GM23248 (cell line): ENCODE measurements at regions not wholly inside any gene's neighbourhood (a gene's known extent, or its start where the extent isn't known, plus 50 kb on each side); places are given as distances from the start of the nearest gene placed in this dataset.

ENCODE experiments used
- DNase-seq: peaks from one replicate; pipeline ENCODE4 v3.0.0-alpha.2; 2015
- H2AFZ ChIP-seq: fragments of 200-600 bp; sonication (generic); 2 replicates; pipeline ENCODE4 v1.6.1; 2016; ENCODE audit warnings: antibody characterized with exemption
- H3F3A ChIP-seq: fragments of 200-600 bp; sonication (generic); 2 replicates; pipeline ENCODE4 v1.6.1; 2016; ENCODE audit warnings: mild to moderate bottlenecking, antibody characterized with exemption, mixed run types; ENCODE audit not compliant: insufficient read depth
- H3K27ac ChIP-seq: fragments of 200-600 bp; sonication (generic); 2 replicates; pipeline ENCODE4 v1.5.1; 2016; ENCODE audit warnings: mild to moderate bottlenecking
- H3K27me3 ChIP-seq: fragments of 200-600 bp; sonication (generic); replicated peaks from 2 replicates; pipeline ENCODE4 v1.6.1; 2016; ENCODE audit warnings: mild to moderate bottlenecking; ENCODE audit not compliant: insufficient read depth
- H3K36me3 ChIP-seq: fragments of 200-600 bp; sonication (generic); 2 replicates; pipeline ENCODE4 v1.6.1; 2016; ENCODE audit warnings: low read depth, mild to moderate bottlenecking
- H3K4me1 ChIP-seq: fragments of 200-600 bp; sonication (generic); 2 replicates; pipeline ENCODE4 v1.6.1; 2016; ENCODE audit warnings: mild to moderate bottlenecking; ENCODE audit not compliant: insufficient read depth
- H3K4me2 ChIP-seq: fragments of 200-600 bp; sonication (generic); one replicate; pipeline ENCODE4 v1.6.1; 2016; ENCODE audit warnings: mild to moderate bottlenecking; ENCODE audit not compliant: unreplicated experiment
- H3K4me3 ChIP-seq: fragments of 200-600 bp; sonication (generic); 2 replicates; pipeline ENCODE4 v1.5.1; 2016; ENCODE audit warnings: mild to moderate bottlenecking
- H3K79me2 ChIP-seq: fragments of 200-600 bp; sonication (generic); 2 replicates; pipeline ENCODE4 v1.6.1; 2016; ENCODE audit warnings: mild to moderate bottlenecking; ENCODE audit not compliant: insufficient read depth
- H3K9ac ChIP-seq: fragments of 200-600 bp; sonication (generic); 2 replicates; pipeline ENCODE4 v1.6.1; 2016; ENCODE audit warnings: mild to moderate bottlenecking
- H3K9me2 ChIP-seq: fragments of 200-600 bp; sonication (generic); 2 replicates; pipeline ENCODE4 v1.6.1; 2016; ENCODE audit warnings: mixed run types, mild to moderate bottlenecking, moderate library complexity; ENCODE audit not compliant: insufficient read depth
- H3K9me3 ChIP-seq: fragments of 200-600 bp; sonication (generic); one replicate; pipeline ENCODE4 v1.6.1; 2017; ENCODE audit warnings: low read depth
- H4K20me1 ChIP-seq: fragments of 200-600 bp; sonication (generic); 2 replicates; pipeline ENCODE4 v1.6.0; 2016; ENCODE audit not compliant: insufficient read depth
- EZH2 ChIP-seq: fragments of 200-600 bp; sonication (generic); IDR thresholded peaks from 2 replicates; pipeline ENCODE4 v1.6.1; 2018; ENCODE audit warnings: antibody characterized with exemption, mild to moderate bottlenecking; ENCODE audit not compliant: insufficient read depth, poor library complexity, severe bottlenecking
- EZH2phosphoT487 ChIP-seq: fragments of 200-600 bp; sonication (generic); IDR thresholded peaks from 2 replicates; pipeline ENCODE4 v1.6.1; 2018; ENCODE audit warnings: antibody characterized with exemption, moderate library complexity, mild to moderate bottlenecking, low read depth; ENCODE audit not compliant: insufficient read depth
- WGBS, 2 experiments: methylation state at CpG; one replicate each; pipeline ENCODE4 v1.1.6; 2015 to 2017; ENCODE audit warnings: low lambda C conversion rate in 2 of 2, low coverage in 1 of 2; ENCODE audit errors: missing lambda C conversion rate in 2 of 2; 5-methylcytosine and 5-hydroxymethylcytosine counted together
- in situ Hi-C: fragments of 300-500 bp; cut with MboI; formaldehyde crosslinking; loops from 2 replicates; pipeline ENCODE4 v1.15.0; 2020

DNA sequence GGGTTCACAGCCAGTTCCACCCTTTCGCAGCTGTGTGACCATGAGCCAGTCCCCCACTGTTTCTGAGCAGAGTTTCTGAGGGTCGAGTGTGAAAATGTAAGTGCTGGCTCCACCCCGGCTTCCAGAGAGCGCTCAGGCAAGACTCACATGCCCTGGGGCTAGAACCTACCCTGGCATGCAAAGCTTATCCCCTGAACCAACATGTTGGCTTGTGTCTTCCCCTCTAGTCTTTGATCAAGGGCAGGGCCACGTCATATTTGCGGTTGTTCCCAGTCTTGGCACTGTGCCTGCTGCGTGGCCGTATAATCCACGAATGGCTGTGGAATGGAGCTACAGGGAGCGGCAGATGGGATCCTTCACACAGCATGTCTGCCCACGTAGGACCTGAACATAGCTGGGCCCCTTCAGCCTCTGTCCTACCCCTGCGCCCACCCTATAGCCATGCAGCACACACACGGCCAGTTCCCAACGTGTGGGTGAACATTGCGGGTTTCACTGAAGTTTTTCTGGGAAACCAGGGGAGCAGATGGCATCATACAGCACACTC, 84.8 kb downstream of the MRM1 start:
- H3K79me2 ChIP-seq, result no peaks in the 10 kb centered on the region
- no peaks in the 10 kb centered on the region for H3K27me3 ChIP-seq
- H3K36me3 ChIP-seq, result no peaks in the 10 kb centered on the region
- H3K9ac ChIP-seq, result no peak overlapping the region
- no peaks in the 10 kb centered on the region for H3K9me3 ChIP-seq
- 53 to 56% methylated on average over 15 of the region's 15 CpGs for WGBS, 2 experiments
- no peak overlapping the region for H3K4me2 ChIP-seq
- H3K4me3 ChIP-seq, result no peak overlapping the region
- TF ChIP-seq EZH2, result no peak
- TF ChIP-seq EZH2phosphoT487, result no peak
- in situ Hi-C loops, result no loop called here
- no peak overlapping the region for H3K27ac ChIP-seq
- H2AFZ ChIP-seq, result no peak overlapping the region
- no peaks in the 10 kb centered on the region for H4K20me1 ChIP-seq
- H3K4me1 ChIP-seq, result no peaks in the 10 kb centered on the region
- no peaks in the 10 kb centered on the region for H3K9me2 ChIP-seq
- DNase-seq, result no peak
- H3F3A ChIP-seq, result no peaks in the 10 kb centered on the region

- no peaks in the 10 kb centered on the region for H3K36me3 ChIP-seq
- no peak overlapping the region for H3K4me3 ChIP-seq
- no peak overlapping the region for H3K27ac ChIP-seq
- 27% methylated on average over 5 of the region's 5 CpGs for WGBS, 2 experiments
- no peak overlapping the region for H2AFZ ChIP-seq
- H4K20me1 ChIP-seq, result no peaks in the 10 kb centered on the region
- no peaks in the 10 kb centered on the region; the same call in 1 of the 2 replicates for H3K27me3 ChIP-seq
- no peaks in the 10 kb centered on the region for H3K4me1 ChIP-seq
- no peaks in the 10 kb centered on the region for H3K9me2 ChIP-seq
- in situ Hi-C loops, result no loop called here
- H3K9ac ChIP-seq, result no peak overlapping the region
- H3K79me2 ChIP-seq, result no peaks in the 10 kb centered on the region
- no peaks in the 10 kb centered on the region for H3K9me3 ChIP-seq
- no peak overlapping the region for H3K4me2 ChIP-seq
- no peaks in the 10 kb centered on the region for H3F3A ChIP-seq
- DNase-seq, result no peak
- no peak for TF ChIP-seq EZH2phosphoT487
- no peak for TF ChIP-seq EZH2
Observed at GRCh38 chr17:36687736-36688135, 86.4 kb downstream of the MRM1 start.

GRCh38 chr17:36689089-36689667, 87.8 kb downstream of the MRM1 start:
- Histone ChIP-seq H3K27me3 (no peaks in the 10 kb centered on the region; the same call in 1 of the 2 replicates), H4K20me1 (no peaks in the 10 kb centered on the region), H3K9ac (no peak overlapping the region), H3K27ac (no peak overlapping the region), H3K4me2 (no peak overlapping the region), H3K9me2 (no peaks in the 10 kb centered on the region), H3F3A (no peaks in the 10 kb centered on the region), H2AFZ (no peak overlapping the region), H3K4me3 (no peak overlapping the region), H3K9me3 (no peaks in the 10 kb centered on the region), H3K4me1 (no peaks in the 10 kb centered on the region), H3K36me3 (no peaks in the 10 kb centered on the region), H3K79me2 (no peaks in the 10 kb centered on the region)
- in situ Hi-C loops, result no loop called here
- 66 to 72% methylated on average over 15 of the region's 15 CpGs for WGBS, 2 experiments
- no peak for TF ChIP-seq EZH2
- TF ChIP-seq EZH2phosphoT487, result no peak
- DNase-seq, result no peak

DNA sequence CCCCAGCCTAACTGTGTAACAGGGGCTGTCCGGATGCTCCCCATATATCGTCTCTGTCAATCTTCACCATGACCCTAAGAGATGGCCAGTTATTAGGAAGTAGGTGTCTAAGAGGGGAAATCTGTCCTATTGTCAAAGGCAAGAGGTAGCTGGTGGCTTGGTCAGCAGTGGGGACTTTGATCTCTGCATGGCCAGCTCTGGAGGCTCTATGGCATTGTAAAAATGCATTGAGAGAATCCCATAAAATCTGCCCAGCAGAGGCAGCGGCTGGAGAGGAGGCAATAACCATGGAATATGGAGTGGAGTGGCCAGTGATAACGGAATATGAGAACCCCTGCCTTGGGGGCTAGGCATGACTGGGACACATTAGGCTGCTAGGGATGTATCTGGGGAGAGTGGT, 88.8 kb downstream of the MRM1 start:
- no peak overlapping the region for H3K4me3 ChIP-seq
- no peak overlapping the region for H3K9ac ChIP-seq
- H3K4me1 ChIP-seq, result no peaks in the 10 kb centered on the region
- H2AFZ ChIP-seq, result no peak overlapping the region
- H3K36me3 ChIP-seq, result no peaks in the 10 kb centered on the region
- no peaks in the 10 kb centered on the region for H3F3A ChIP-seq
- H3K4me2 ChIP-seq, result no peak overlapping the region
- H3K79me2 ChIP-seq, result no peaks in the 10 kb centered on the region
- H3K9me2 ChIP-seq, result no peaks in the 10 kb centered on the region
- H3K27ac ChIP-seq, result no peak overlapping the region
- TF ChIP-seq EZH2 (no peak), EZH2phosphoT487 (no peak)
- H3K9me3 ChIP-seq, result no peaks in the 10 kb centered on the region
- 43 to 49% methylated on average over 4 of the region's 4 CpGs for WGBS, 2 experiments
- H3K27me3 ChIP-seq, result no peaks in the 10 kb centered on the region; the same call in 1 of the 2 replicates
- in situ Hi-C loops, result no loop called here
- H4K20me1 ChIP-seq, result no peaks in the 10 kb centered on the region
- DNase-seq, result no peak
